T-helper 2 cell treated with Interferon-gamma antibody and Interleukin-4, amounts not matched to agents 5 μg/mL and 100 μg/mL, for 36 hours (primary cell): ENCODE measurements at regions not wholly inside any gene's neighbourhood (a gene's known extent, or its start where the extent isn't known, plus 50 kb on each side); places are given as distances from the start of the nearest gene placed in this dataset.

Source experiments
- DNase-seq: peaks from one replicate; pipeline ENCODE4 v3.0.0; 2021; ENCODE audit warnings: low spot score
- H3K27ac Mint-ChIP-seq: one replicate; pipeline ENCODE4 v1.8.0; 2021; ENCODE audit warnings: mild to moderate bottlenecking, mixed read lengths
- H3K27me3 Mint-ChIP-seq: one replicate; pipeline ENCODE4 v1.8.0; 2021; ENCODE audit warnings: low read depth, mixed read lengths
- H3K36me3 Mint-ChIP-seq: one replicate; pipeline ENCODE4 v1.8.0; 2021; ENCODE audit warnings: low read depth, mixed read lengths
- H3K4me1 Mint-ChIP-seq: one replicate; pipeline ENCODE4 v1.8.0; 2021; ENCODE audit warnings: low read depth, mixed read lengths
- H3K4me3 Mint-ChIP-seq: one replicate; pipeline ENCODE4 v1.8.0; 2022; ENCODE audit warnings: mild to moderate bottlenecking, moderate library complexity, mixed read lengths
- H3K9me3 Mint-ChIP-seq: one replicate; pipeline ENCODE4 v1.8.0; 2021; ENCODE audit warnings: mixed read lengths

- no peak overlapping the region for H3K4me3 Mint-ChIP-seq
These were observed 79.0 kb upstream of the SUCLG2 start for GRCh38 chr3:67733269-67733950.

DNA sequence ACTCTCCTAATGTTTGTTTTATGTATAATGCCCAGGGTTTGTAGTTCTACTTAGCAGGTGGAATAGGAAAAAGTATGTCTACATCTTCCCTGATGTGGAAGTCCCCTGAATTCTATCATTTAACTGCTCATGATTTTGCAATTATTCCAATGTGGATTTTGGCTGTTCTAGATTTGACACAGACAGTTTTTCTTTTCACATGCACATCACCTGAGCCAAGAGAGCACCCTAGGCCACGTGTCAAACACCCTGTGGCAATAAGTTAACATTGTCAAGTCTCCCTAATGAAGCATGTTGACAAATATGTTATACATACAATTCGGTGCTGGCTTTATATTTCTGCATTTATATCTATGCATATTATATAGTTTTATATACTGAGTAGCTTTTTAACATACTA is 70.0 kb upstream of the SUCLG2 start:
- H3K36me3 Mint-ChIP-seq, result no peaks in the 10 kb centered on the region
- no peak for DNase-seq
- peaks cover 22% of the 10 kb centered on the region for H3K9me3 Mint-ChIP-seq
- H3K4me1 Mint-ChIP-seq, result no peaks in the 10 kb centered on the region
- H3K4me3 Mint-ChIP-seq, result no peak overlapping the region
- no peaks in the 10 kb centered on the region for H3K27me3 Mint-ChIP-seq
- no peak overlapping the region for H3K27ac Mint-ChIP-seq

More at GRCh38 chr3:67733269-67733950, 79.0 kb upstream of the SUCLG2 start:
- H3K27me3 Mint-ChIP-seq, result no peaks in the 10 kb centered on the region
- no peak for DNase-seq
- peaks cover 4% of the 10 kb centered on the region for H3K4me1 Mint-ChIP-seq
- H3K27ac Mint-ChIP-seq, result no peak overlapping the region
- H3K36me3 Mint-ChIP-seq, result no peaks in the 10 kb centered on the region
- H3K9me3 Mint-ChIP-seq, result no peaks in the 10 kb centered on the region

DNA sequence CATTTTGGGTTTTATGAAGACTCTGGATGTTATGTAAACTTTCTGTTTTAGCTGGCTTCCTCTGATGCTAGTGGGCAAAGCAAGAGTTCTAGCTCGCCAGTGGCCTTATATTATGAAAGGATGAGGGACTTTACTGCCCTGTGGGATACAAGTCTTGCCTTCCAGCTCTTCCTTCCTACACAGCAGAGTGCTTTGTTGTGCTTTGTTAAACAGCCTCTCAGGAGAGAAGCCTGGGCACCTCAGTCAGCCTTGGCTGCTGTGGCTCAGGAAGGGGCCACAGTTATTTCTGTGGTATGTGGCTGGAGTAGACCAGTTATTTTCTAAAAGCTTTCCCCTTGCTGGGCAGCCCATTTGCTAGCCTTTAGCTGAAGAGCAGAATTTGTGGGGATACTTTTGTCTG is 69.5 kb upstream of the SUCLG2 start:
- peaks cover 22% of the 10 kb centered on the region for H3K9me3 Mint-ChIP-seq
- H3K27ac Mint-ChIP-seq, result no peak overlapping the region
- no peaks in the 10 kb centered on the region for H3K27me3 Mint-ChIP-seq
- no peaks in the 10 kb centered on the region for H3K4me1 Mint-ChIP-seq
- H3K36me3 Mint-ChIP-seq, result no peaks in the 10 kb centered on the region
- DNase-seq, result no peak
- H3K4me3 Mint-ChIP-seq, result no peak overlapping the region

- H3K4me3 Mint-ChIP-seq, result no peak overlapping the region
- H3K36me3 Mint-ChIP-seq, result no peaks in the 10 kb centered on the region
- H3K9me3 Mint-ChIP-seq, result peaks cover 22% of the 10 kb centered on the region
- no peak for DNase-seq
- H3K27me3 Mint-ChIP-seq, result no peaks in the 10 kb centered on the region
- H3K4me1 Mint-ChIP-seq, result no peaks in the 10 kb centered on the region
- no peak overlapping the region for H3K27ac Mint-ChIP-seq
These were observed 64.9 kb upstream of the SUCLG2 start for GRCh38 chr3:67719333-67719732.

GRCh38 chr3:67715971-67716370 is 61.6 kb upstream of the SUCLG2 start:
- H3K4me1 Mint-ChIP-seq, result no peaks in the 10 kb centered on the region
- H3K36me3 Mint-ChIP-seq, result no peaks in the 10 kb centered on the region
- no peak for DNase-seq
- H3K9me3 Mint-ChIP-seq, result peaks cover 6% of the 10 kb centered on the region
- H3K27ac Mint-ChIP-seq, result no peak overlapping the region
- H3K27me3 Mint-ChIP-seq, result peaks cover 2% of the 10 kb centered on the region
- H3K4me3 Mint-ChIP-seq, result no peak overlapping the region

GRCh38 chr3:67713764-67714469 is 59.5 kb upstream of the SUCLG2 start:
- no peaks in the 10 kb centered on the region for H3K36me3 Mint-ChIP-seq
- no peak overlapping the region for H3K4me3 Mint-ChIP-seq
- H3K4me1 Mint-ChIP-seq, result no peaks in the 10 kb centered on the region
- no peaks in the 10 kb centered on the region for H3K9me3 Mint-ChIP-seq
- H3K27me3 Mint-ChIP-seq, result peaks cover 2% of the 10 kb centered on the region
- DNase-seq, result no peak
- H3K27ac Mint-ChIP-seq, result no peak overlapping the region

- no peak for DNase-seq
- H3K36me3 Mint-ChIP-seq, result no peaks in the 10 kb centered on the region
These were observed 57.8 kb upstream of the SUCLG2 start for GRCh38 chr3:67712259-67712658.

DNA sequence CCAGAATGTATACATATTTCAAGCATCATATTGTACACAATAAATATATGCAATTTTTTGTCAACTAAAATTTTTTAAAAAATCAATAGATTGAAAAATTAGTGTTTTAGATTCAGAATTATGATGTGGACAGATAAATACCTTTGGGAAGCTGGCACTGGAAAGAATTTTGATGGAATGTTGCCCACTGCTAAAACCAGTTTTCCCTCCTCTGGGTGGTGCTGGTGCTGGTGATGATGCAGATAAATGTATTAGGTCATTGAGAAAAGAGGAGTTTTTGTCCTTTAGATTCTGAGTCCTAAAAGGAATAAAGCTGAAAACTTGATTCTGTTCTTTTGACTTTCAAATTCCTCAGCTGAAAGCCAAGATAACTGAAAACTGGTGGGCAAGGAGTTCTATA is 56.0 kb upstream of the SUCLG2 start:
- no peak for DNase-seq
- Mint-ChIP-seq H3K4me1 (no peaks in the 10 kb centered on the region), H3K36me3 (no peaks in the 10 kb centered on the region), H3K4me3 (no peak overlapping the region), H3K27ac (no peak overlapping the region), H3K27me3 (peaks cover 2% of the 10 kb centered on the region), H3K9me3 (no peaks in the 10 kb centered on the region)

More at GRCh38 chr3:67712259-67712658, 57.8 kb upstream of the SUCLG2 start:
- Mint-ChIP-seq H3K9me3 (no peaks in the 10 kb centered on the region), H3K27ac (no peak overlapping the region), H3K4me1 (no peaks in the 10 kb centered on the region), H3K27me3 (peaks cover 2% of the 10 kb centered on the region), H3K4me3 (no peak overlapping the region)

DNA sequence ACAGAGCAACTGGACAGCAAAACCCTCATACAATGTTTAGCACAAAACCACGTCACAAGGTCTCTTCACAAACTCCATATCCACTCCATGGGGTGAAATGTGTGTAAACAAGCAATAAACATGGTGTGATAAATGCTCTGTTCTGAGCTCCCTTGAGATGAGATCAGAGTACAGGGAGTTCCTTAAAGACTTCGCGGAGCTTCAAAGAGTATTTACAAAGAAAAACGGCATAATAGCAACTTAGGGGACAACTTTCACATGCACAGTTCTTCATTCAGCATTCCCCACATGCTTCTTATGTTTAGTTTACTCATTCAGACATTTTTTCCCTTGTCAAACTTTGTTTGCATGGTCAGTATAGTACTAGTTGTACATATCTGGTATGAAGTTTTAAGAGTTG is 52.5 kb upstream of the SUCLG2 start:
- no peaks in the 10 kb centered on the region for H3K9me3 Mint-ChIP-seq
- no peaks in the 10 kb centered on the region for H3K4me1 Mint-ChIP-seq

GRCh38 chr3:67704322-67704721 is 49.9 kb upstream of the SUCLG2 start:
- no peak overlapping the region for H3K4me3 Mint-ChIP-seq
- no peak for DNase-seq
- no peaks in the 10 kb centered on the region for H3K27me3 Mint-ChIP-seq
- H3K9me3 Mint-ChIP-seq, result no peaks in the 10 kb centered on the region
- no peaks in the 10 kb centered on the region for H3K4me1 Mint-ChIP-seq
- no peak overlapping the region for H3K27ac Mint-ChIP-seq
- no peaks in the 10 kb centered on the region for H3K36me3 Mint-ChIP-seq

More for the DNA sequence above, 52.5 kb upstream of the SUCLG2 start:
- Mint-ChIP-seq H3K27me3 (peaks cover 2% of the 10 kb centered on the region), H3K4me3 (no peak overlapping the region), H3K36me3 (no peaks in the 10 kb centered on the region), H3K27ac (no peak overlapping the region)
- no peak for DNase-seq
